ENCODE measurements at regions not wholly inside any gene's neighbourhood (a gene's known extent, or its start where the extent isn't known, plus 50 kb on each side); places are given as distances from the start of the nearest gene placed in this dataset.
"Not testable (repeated sequence)": the region's sequence is repeated elsewhere in the genome, so short reads cannot be mapped to it uniquely, and the experiment has no call there.

GRCh38 chr7:81491573-81491972 lies 278.3 kb downstream of the HGF start:
- no peak overlapping the region for H3K4me3 ChIP-seq (ENCODE audit: low read length)
- no peak for DNase-seq (ENCODE audit: low read depth)
- TF ChIP-seq CTCF (conservative IDR thresholded peaks at IDR 0.05; ENCODE audit: low read length): no peak

DNA sequence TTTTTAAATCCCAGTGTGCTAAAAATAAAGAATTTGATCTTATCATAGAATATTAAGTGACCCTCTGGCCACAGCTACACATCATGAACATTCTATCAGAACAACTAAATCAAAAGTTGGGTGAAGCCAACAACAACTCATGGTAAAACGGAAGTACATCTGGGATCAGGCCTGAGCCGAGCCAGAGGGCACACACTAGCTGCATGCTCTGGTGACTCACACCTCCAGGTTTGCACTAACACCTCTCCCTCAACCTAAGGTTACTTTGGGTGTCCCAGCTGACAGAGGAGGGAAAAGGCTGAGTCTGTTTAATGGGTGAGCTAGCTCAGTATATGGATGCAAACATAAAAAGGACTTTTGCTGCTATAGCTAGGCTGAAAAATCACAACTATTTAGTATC lies 281.6 kb downstream of the HGF start:
- no peak overlapping the region for H3K4me3 ChIP-seq (ENCODE audit: low read length)
- TF ChIP-seq CTCF (conservative IDR thresholded peaks at IDR 0.05; ENCODE audit: low read length): no peak
- no peak for DNase-seq (ENCODE audit: low read depth)

DNA sequence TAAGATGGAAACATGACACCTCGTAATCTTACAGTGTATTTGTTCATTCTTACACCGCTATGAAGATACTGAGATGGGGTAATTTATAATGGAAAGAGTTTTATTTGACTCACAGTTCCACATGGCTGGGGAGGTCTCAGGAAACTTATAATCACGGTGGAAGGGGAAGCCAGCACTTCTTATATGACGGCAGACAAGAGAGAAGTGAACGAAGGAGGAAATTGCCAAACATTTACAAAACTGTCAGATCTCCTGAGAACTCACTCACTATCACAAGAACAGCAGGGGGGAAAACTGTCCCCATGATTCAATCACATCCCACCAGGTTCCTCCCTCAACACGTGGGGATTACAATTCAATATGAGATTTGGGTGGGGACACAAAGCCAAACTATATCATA lies 282.3 kb downstream of the HGF start:
- no peak for TF ChIP-seq CTCF (conservative IDR thresholded peaks at IDR 0.05; ENCODE audit: low read length)

GRCh38 chr7:81484261-81484660 lies 285.6 kb downstream of the HGF start:
- no peak for TF ChIP-seq CTCF (conservative IDR thresholded peaks at IDR 0.05; ENCODE audit: low read length)
- H3K4me3 ChIP-seq (ENCODE audit: low read length): no peak overlapping the region
- DNase-seq (ENCODE audit: low read depth): peak; percentile 95

More for the DNA sequence above, 282.3 kb downstream of the HGF start:
- H3K4me3 ChIP-seq (ENCODE audit: low read length): no peak overlapping the region
- no peak for DNase-seq (ENCODE audit: low read depth)

DNA sequence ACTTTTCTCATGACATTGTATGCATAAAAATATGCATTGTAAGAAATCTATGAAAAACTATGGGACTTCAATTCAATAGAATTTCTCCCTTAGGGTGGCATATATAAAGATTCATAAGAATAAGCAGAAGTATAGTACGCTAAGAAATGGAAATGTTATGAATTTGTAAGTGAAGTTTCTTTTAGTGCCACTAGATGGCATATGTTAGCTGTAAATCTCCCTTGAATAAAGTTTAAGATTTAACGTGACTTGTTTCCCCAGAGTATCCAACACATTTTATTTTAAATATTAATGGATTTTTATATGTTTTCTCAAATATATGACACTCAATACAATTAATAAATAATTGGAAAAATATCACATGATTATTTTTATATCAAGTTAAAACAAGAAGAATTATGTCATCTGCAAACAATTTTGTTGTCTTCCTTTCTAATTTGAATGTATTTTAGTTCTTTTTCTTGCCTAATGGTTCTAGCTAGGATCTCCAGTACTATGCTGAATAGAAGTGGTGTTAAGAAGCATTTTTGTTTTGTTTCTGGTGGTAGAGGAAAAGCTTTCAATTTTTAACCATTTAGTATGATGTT lies 287.2 kb downstream of the HGF start:
- no peak overlapping the region for H3K4me3 ChIP-seq (ENCODE audit: low read length)
- peak; percentile 62 for TF ChIP-seq CTCF (conservative IDR thresholded peaks at IDR 0.05; ENCODE audit: low read length)
- peak; percentile 53 for DNase-seq (ENCODE audit: low read depth)

GRCh38 chr7:81478664-81479063 lies 291.2 kb downstream of the HGF start:
- no peak for DNase-seq (ENCODE audit: low read depth)
- H3K4me3 ChIP-seq (ENCODE audit: low read length): no peak overlapping the region
- no peak for TF ChIP-seq CTCF (conservative IDR thresholded peaks at IDR 0.05; ENCODE audit: low read length)

- not testable (repeated sequence) for H3K4me3 ChIP-seq (ENCODE audit: low read length); DNase-seq (ENCODE audit: low read depth)
Measured at GRCh38 chr7:81478201-81478600, 291.6 kb downstream of the HGF start.

DNA sequence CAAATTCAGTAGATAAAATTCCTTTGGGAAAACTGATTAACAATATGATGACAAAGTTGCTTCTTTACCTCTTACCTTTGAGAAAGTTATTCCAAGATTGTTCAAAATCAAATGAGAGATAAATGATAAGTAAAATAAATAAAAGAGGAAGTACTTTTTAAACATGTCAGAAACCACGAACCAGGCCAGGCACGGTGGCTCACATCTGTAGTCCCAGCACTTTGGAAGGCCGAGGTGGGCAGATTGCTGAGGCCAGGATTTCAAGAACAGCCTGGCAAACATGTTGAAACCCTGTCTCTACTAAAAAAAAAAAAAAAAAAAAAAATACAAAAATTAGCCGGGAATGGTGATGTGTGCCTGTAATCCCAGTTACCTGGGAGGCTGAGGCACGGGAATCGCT lies 296.6 kb downstream of the HGF start:
- no peak for TF ChIP-seq CTCF (conservative IDR thresholded peaks at IDR 0.05; ENCODE audit: low read length)
- H3K4me3 ChIP-seq (ENCODE audit: low read length): no peak overlapping the region
- DNase-seq (ENCODE audit: low read depth): no peak

All from AG10803 (cell line).